Activated CD4-positive, alpha-beta memory T cell treated with anti-CD3 and anti-CD28 coated beads for 36 hours (primary cell): ENCODE measurements at regions not wholly inside any gene's neighbourhood (a gene's known extent, or its start where the extent isn't known, plus 50 kb on each side); places are given as distances from the start of the nearest gene placed in this dataset.

Source experiments
- CTCF ChIA-PET: fragments of 350-600 bp; sonication (Branson Sonifier 250); formaldehyde crosslinking; loops from one replicate; lab custom pipeline; 2021; ENCODE audit warnings: antibody characterized with exemption, inconsistent platforms; lab: Charles Lee
- POLR2A ChIA-PET: fragments of 350-600 bp; sonication (Branson Sonifier 250); formaldehyde crosslinking; loops from one replicate; lab custom pipeline; 2021; ENCODE audit warnings: antibody characterized with exemption; lab: Charles Lee
- DNase-seq: peaks from one replicate; pipeline ENCODE4 v3.0.0-alpha.2; 2020
- H3K27ac Mint-ChIP-seq: one replicate; pipeline ENCODE4 v1.8.0; 2021; ENCODE audit warnings: mixed read lengths
- H3K27me3 Mint-ChIP-seq: one replicate; pipeline ENCODE4 v1.8.0; 2021; ENCODE audit warnings: mixed read lengths
- H3K36me3 Mint-ChIP-seq: one replicate; pipeline ENCODE4 v1.8.0; 2021; ENCODE audit warnings: mixed read lengths
- H3K4me1 Mint-ChIP-seq: one replicate; pipeline ENCODE4 v1.8.0; 2021; ENCODE audit warnings: low read depth, mixed read lengths
- H3K4me3 Mint-ChIP-seq: one replicate; pipeline ENCODE4 v1.8.0; 2021; ENCODE audit warnings: mild to moderate bottlenecking, mixed read lengths
- H3K9me3 Mint-ChIP-seq: one replicate; pipeline ENCODE4 v1.8.0; 2021; ENCODE audit warnings: mixed read lengths
- intact Hi-C: fragments of 100-400 bp; cut with micrococcal nuclease; formaldehyde crosslinking; loops from one replicate; pipeline ENCODE4 v1.15.1; 2023

GRCh38 chr3:72012363-72012762 is 227.4 kb upstream of the PROK2 start:
- POLR2A ChIA-PET: no interaction called here
- H3K27me3 Mint-ChIP-seq: peaks cover 12% of the 10 kb centered on the region
- CTCF ChIA-PET: interaction anchor here (1.5 kb wide), 1 partner anchor 137 kb away, joined by 3 read pairs; no protein-coding TSS in a partner anchor
- no peaks in the 10 kb centered on the region for H3K9me3 Mint-ChIP-seq
- no peak for DNase-seq
- peaks cover 14% of the 10 kb centered on the region for H3K4me1 Mint-ChIP-seq
- no peaks in the 10 kb centered on the region for H3K36me3 Mint-ChIP-seq
- H3K4me3 Mint-ChIP-seq: no peak overlapping the region
- intact Hi-C loops: no loop called here
- no peak overlapping the region for H3K27ac Mint-ChIP-seq

- H3K27ac Mint-ChIP-seq: no peak overlapping the region
- no peak overlapping the region for H3K4me3 Mint-ChIP-seq
- no peak for DNase-seq
- H3K4me1 Mint-ChIP-seq: peaks cover 14% of the 10 kb centered on the region
- CTCF ChIA-PET: no interaction called here
- H3K9me3 Mint-ChIP-seq: no peaks in the 10 kb centered on the region
- H3K36me3 Mint-ChIP-seq: no peaks in the 10 kb centered on the region
- intact Hi-C loops: no loop called here
- peaks cover 12% of the 10 kb centered on the region for H3K27me3 Mint-ChIP-seq
- POLR2A ChIA-PET: no interaction called here
These were observed 226.5 kb upstream of the PROK2 start for GRCh38 chr3:72011485-72011884.

- Mint-ChIP-seq H3K36me3 (no peaks in the 10 kb centered on the region), H3K27me3 (peaks cover 12% of the 10 kb centered on the region), H3K4me1 (peaks cover 17% of the 10 kb centered on the region), H3K9me3 (no peaks in the 10 kb centered on the region), H3K4me3 (no peak overlapping the region), H3K27ac (peak overlapping the region; percentile 25)
- CTCF ChIA-PET: interaction anchor here (1.0 to 1.1 kb wide), 2 partner anchors 134 to 135 kb away, joined by 3 to 4 read pairs; no protein-coding TSS in a partner anchor
- POLR2A ChIA-PET: no interaction called here
- intact Hi-C loops: no loop called here
- DNase-seq: peak; percentile 64
These were observed 225.0 kb upstream of the PROK2 start for GRCh38 chr3:72009851-72010443.

GRCh38 chr3:72008226-72008996 is 223.5 kb upstream of the PROK2 start:
- CTCF ChIA-PET: interaction anchor here (0.6 kb wide), 1 partner anchor 520 kb away, joined by 3 read pairs; no protein-coding TSS in a partner anchor
- no peaks in the 10 kb centered on the region for H3K9me3 Mint-ChIP-seq
- H3K4me1 Mint-ChIP-seq: peaks cover 22% of the 10 kb centered on the region
- no peak overlapping the region for H3K27ac Mint-ChIP-seq
- no peaks in the 10 kb centered on the region for H3K36me3 Mint-ChIP-seq
- peaks cover 12% of the 10 kb centered on the region for H3K27me3 Mint-ChIP-seq
- intact Hi-C loops: no loop called here
- no peak overlapping the region for H3K4me3 Mint-ChIP-seq
- no peak for DNase-seq
- POLR2A ChIA-PET: interaction anchor here (0.6 kb wide), 1 partner anchor 1014 kb away, joined by 3 read pairs; no protein-coding TSS in a partner anchor

- Mint-ChIP-seq H3K27me3 (peaks cover 7% of the 10 kb centered on the region), H3K4me1 (peaks cover 27% of the 10 kb centered on the region), H3K36me3 (no peaks in the 10 kb centered on the region), H3K9me3 (no peaks in the 10 kb centered on the region), H3K27ac (no peak overlapping the region), H3K4me3 (no peak overlapping the region)
- ChIA-PET CTCF (no interaction called here), POLR2A (no interaction called here)
- intact Hi-C loops: no loop called here
- no peak for DNase-seq
These were observed 221.9 kb upstream of the PROK2 start for GRCh38 chr3:72006631-72007556.

GRCh38 chr3:72004749-72005292 is 219.9 kb upstream of the PROK2 start:
- CTCF ChIA-PET: interaction anchor here (0.6 to 1.2 kb wide), 2 partner anchors 129 to 237 kb away, joined by 3 to 5 read pairs; no protein-coding TSS in a partner anchor

GRCh38 chr3:72003936-72004335 is 219.0 kb upstream of the PROK2 start:
- ChIA-PET CTCF (no interaction called here), POLR2A (no interaction called here)
- Mint-ChIP-seq H3K36me3 (peaks cover 1% of the 10 kb centered on the region), H3K4me3 (no peak overlapping the region), H3K9me3 (no peaks in the 10 kb centered on the region), H3K27me3 (peaks cover 7% of the 10 kb centered on the region), H3K27ac (no peak overlapping the region), H3K4me1 (peaks cover 25% of the 10 kb centered on the region)
- intact Hi-C loops: no loop called here
- DNase-seq: no peak

More at GRCh38 chr3:72004749-72005292, 219.9 kb upstream of the PROK2 start:
- H3K4me3 Mint-ChIP-seq: no peak overlapping the region
- H3K27me3 Mint-ChIP-seq: peaks cover 6% of the 10 kb centered on the region
- no peaks in the 10 kb centered on the region for H3K9me3 Mint-ChIP-seq
- peaks cover 20% of the 10 kb centered on the region for H3K4me1 Mint-ChIP-seq
- POLR2A ChIA-PET: no interaction called here
- DNase-seq: peak; percentile 33
- intact Hi-C loops: no loop called here
- no peaks in the 10 kb centered on the region for H3K36me3 Mint-ChIP-seq
- H3K27ac Mint-ChIP-seq: no peak overlapping the region

GRCh38 chr3:72001758-72002157 is 216.8 kb upstream of the PROK2 start:
- Mint-ChIP-seq H3K4me1 (peaks cover 43% of the 10 kb centered on the region), H3K4me3 (no peak overlapping the region), H3K36me3 (peaks cover 1% of the 10 kb centered on the region), H3K27ac (no peak overlapping the region), H3K27me3 (peaks cover 5% of the 10 kb centered on the region), H3K9me3 (no peaks in the 10 kb centered on the region)
- intact Hi-C loops: no loop called here
- ChIA-PET CTCF (no interaction called here), POLR2A (no interaction called here)
- no peak for DNase-seq

GRCh38 chr3:71998995-71999673 is 214.2 kb upstream of the PROK2 start:
- POLR2A ChIA-PET: interaction anchor here (1.3 to 2.3 kb wide), 4 partner anchors 14 to 483 kb away, joined by 3 to 18 read pairs (median 6); no protein-coding TSS in a partner anchor

GRCh38 chr3:71997066-71997653 is 212.2 kb upstream of the PROK2 start:
- Mint-ChIP-seq H3K4me3 (no peak overlapping the region), H3K4me1 (peaks cover 46% of the 10 kb centered on the region), H3K27ac (peak overlapping the region; percentile 14), H3K27me3 (peaks cover 10% of the 10 kb centered on the region), H3K9me3 (no peaks in the 10 kb centered on the region), H3K36me3 (peaks cover 1% of the 10 kb centered on the region)
- DNase-seq: no peak
- intact Hi-C loops: loop anchor here (5.0 kb wide), 3 partner anchors 105 to 635 kb away; no protein-coding TSS in a partner anchor
- CTCF ChIA-PET: no interaction called here
- POLR2A ChIA-PET: no interaction called here

More at GRCh38 chr3:71998995-71999673, 214.2 kb upstream of the PROK2 start:
- CTCF ChIA-PET: interaction anchor here (1.2 to 1.8 kb wide), 3 partner anchors 11 to 21 kb away, joined by 3 to 8 read pairs (median 8); no protein-coding TSS in a partner anchor
- Mint-ChIP-seq H3K9me3 (no peaks in the 10 kb centered on the region), H3K27me3 (peaks cover 12% of the 10 kb centered on the region), H3K4me3 (no peak overlapping the region), H3K4me1 (peaks cover 45% of the 10 kb centered on the region), H3K36me3 (peaks cover 1% of the 10 kb centered on the region), H3K27ac (peak overlapping the region; percentile 85)
- peak; percentile 56 for DNase-seq
- intact Hi-C loops: loop anchor here (1.0 to 5.0 kb wide), 7 partner anchors 17 to 633 kb away; no protein-coding TSS in a partner anchor
